NCI-H2171 treated with DMSO at 0.1 percent for 48 hours (cell line): ENCODE measurements at regions not wholly inside any gene's neighbourhood (a gene's known extent, or its start where the extent isn't known, plus 50 kb on each side); places are given as distances from the start of the nearest gene placed in this dataset.
"Not testable (repeated sequence)": the region's sequence is repeated elsewhere in the genome, so short reads cannot be mapped to it uniquely, and the experiment has no call there.

Experiments
- DNase-seq: peaks from one replicate; lab custom pipeline; 2025; lab: John Stamatoyannopoulos, UW

DNA sequence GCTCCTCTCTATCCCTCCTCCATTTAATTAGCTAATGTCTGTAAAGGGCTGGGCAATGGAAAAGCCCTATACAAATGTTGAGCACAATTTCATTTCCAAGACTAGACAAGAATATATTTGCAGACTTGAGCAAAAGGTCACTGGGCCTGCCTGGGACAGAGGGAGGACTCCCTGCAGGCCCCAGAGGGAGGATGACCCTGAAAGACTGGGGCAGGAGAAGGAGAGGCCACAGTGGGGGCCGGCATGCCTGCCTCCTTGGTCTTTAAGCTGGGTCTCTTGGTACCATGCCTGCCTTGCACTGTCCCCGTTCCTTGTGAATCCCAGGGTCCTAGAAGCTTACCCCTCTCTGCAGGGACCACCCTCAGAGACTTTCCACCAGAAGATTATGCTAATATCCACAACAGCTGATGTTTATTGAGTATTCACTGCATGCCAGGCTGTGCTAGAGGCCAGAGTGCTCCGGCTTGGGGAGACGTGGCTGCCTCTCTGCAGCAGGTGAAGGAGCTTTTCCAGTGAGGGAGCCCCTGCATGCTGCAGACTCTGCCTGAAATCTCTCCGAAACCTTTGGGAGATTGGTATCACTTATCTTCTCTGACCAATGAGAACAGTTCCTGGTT is 72.7 kb upstream of the HSPA9 start:
- DNase-seq: no peak

DNA sequence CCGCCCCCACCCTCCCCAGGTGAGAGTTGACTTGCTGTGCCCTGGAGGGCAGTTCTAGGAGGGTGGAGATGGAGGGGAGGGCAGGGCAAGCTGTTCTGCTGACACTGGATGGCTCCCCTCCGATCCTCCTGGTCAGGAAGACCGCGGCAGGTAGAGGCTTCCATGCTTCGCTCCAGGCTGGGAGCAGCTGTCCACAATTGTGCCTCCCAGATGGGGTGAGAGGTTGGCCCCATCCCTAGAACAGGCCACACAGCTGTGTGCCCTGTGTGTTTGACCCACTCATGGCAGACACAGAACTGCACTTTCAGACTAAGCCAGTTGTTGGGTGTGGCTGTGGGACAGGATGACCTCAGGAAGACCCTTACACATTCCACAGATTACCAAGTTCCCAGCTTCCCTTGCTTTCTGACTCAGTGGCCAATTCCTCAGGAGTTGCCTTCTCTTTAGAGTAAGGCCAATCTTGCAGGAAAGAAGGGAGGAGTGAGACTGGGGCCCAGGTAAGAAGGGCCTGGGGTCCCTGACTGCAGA is 72.1 kb upstream of the HSPA9 start:
- DNase-seq: no peak

DNA sequence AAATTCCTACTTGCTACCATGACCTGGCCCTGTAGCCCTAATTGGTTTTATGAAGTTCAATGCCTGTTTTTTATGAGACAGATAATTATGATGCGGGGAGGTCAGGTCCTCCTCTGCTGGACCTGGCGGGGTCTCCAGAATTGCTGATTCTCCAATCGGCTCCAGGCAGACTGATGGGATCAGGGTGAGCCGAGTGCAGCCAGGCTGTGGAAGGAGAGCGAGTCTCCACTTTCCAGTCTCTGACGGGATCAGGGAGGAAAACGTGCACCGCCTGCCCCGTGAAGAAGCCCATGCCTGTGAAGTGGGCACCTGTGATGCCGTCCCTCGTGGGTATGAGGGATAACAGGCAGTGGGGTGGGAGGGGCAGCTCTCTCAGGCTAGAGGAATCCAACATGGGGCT is 71.5 kb upstream of the HSPA9 start:
- no peak for DNase-seq

DNA sequence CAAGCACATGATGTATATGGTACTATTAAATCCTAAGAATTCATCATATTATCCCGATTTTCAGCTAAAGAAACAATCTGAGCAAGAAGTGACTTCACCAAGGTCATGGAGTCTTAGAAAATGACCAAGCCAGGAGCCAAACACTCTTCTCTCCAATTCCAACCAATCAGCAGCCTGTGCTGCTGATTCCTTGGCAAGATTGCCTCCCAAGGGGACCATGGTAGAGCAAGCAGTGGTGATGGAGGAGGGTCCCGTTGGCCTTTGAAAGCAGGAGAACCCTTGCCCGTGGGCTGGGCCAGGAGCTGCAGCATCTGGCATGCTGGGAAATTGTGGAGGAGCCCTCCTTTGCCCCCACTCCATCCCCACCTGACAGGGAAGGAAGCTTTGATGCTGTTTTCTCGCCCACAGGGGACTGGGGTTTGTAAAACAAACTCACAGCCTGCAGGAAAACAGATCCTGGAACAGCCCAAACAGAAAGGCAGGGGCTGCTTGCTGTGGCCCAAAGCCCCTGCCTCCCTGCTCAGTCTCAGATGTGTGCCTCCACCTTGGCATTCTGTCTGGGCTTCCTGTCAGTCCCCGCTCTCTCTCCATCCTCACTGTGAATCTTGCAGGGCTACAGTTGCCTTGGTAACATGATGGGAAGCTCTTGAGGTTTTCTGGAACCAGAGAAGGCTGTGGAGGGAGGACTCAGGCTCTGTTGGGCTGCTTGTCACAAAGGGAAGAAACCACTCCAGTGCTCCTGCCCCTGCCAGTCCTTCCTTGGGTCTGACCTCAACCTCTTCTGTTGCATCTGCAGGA is 70.8 kb upstream of the HSPA9 start:
- peak; percentile 60 for DNase-seq

DNA sequence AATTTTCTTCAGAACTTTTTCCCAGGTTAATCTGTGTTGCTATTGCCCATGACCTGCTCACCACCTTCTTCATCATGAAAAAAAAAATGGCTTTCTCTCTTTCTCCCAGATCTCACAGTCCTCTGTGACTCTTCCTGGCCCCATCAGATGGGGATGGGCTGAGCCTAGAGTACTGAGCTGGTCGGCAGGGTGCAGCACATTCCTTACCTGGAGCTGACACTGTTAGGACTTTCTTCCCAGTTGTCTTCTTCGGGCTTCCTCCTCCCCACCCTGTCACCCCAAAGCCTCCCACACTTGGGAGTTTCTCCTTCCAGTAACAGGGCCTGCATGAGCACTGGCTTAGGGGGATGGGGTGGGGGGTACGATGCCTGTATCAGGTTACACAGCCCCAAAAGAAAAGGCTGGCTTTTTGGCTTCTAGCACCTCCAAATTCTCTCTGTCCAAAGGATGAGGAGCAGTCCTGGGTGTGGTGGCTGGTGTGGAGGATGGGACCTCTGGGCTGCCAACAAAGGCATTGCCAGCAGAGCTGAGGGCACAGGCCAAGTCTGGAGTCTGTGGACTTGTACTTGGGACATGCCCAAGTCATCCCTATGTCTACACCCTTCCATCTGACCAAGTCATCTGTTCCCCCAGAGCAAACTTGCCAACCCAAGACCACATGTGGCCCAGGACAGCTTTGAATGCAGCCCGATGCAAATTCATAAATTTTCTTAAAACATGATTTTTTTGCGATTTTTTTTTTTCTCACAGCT is 68.0 kb upstream of the HSPA9 start:
- DNase-seq: no peak

DNA sequence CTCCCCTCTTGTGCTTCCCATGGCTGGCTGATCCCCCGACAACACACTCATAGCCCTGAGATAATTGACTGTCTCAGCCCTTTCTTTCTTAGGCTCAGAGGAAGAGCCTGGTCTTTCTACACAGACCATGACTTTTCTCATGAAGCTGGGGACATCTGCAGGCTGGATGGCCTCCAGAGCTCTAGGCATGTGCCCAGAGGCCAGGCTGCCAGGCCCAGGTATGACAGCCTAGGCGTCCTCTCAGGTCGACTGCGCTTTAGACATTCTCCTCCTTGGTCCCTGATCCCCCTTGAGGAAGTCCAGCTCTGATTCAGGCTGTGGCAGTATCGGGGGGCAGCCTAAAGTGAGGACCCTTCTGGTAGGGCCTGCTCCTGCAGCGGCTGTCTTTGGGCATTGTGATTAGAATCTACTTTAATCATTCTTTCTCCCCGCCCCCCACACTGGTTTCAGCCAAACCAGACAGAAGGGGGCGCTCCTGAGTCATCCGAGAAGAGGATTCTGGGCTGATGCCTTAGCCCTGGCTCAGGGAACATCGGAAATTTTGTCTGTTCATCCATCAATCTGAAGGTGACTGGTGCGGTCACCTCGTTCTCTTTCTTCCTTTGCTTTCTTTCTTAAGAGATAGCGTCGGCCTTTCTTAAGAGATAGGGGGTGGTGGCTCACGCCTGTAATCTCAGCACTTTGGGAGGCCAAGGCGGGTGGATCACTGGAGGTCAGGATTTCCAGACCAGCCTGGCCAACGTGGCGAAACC is 66.5 kb upstream of the HSPA9 start:
- no peak for DNase-seq

DNA sequence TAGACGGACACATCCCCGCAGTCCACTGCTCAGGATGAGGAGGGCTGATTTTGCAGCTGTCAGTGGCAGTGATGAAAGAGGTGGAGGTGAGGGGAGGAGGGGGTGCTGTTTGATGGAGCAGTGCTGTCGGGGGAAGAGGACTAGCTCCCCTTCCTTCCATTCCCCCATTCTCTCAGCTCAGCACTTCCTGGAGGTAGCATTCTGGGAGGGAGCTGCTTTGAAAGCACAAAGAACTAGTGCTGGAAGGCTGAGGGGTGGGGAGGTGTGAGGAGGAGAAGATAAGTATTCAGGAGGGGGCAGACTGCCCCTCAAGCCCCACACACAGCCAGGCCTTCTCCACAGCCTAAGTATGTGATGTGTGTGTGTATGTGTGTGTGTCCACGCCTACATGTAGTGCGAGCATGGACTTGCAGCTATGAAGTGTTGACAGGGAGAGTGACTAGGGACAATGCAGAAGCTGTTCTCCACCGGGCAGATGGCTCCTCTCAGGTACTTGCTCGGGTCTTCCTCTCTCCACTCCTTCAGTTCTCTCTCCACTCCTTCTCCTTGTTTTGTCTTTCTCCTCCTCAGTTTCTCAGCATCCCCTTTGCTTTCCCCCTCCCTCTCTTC is 65.5 kb upstream of the HSPA9 start:
- DNase-seq: no peak

DNA sequence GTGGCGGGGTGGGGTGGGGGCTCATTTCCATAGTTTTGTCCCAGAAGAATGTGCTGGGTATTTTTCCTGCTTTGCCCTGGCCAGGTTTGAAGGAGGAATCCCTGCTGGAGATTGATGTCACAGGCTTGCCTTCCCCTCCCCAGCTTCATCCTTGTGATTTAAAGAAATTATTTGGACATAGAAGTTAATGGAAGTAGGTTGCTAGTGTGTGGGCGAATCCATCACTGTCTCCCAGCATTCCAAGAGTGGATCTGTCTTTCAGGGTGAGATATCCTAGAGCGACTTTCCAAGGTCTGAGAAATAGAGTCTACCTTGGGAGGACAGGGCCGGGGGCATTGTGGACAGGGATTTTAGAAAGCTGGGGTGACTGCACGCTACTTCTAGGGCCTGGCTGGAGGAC is 64.9 kb upstream of the HSPA9 start:
- no peak for DNase-seq

DNA sequence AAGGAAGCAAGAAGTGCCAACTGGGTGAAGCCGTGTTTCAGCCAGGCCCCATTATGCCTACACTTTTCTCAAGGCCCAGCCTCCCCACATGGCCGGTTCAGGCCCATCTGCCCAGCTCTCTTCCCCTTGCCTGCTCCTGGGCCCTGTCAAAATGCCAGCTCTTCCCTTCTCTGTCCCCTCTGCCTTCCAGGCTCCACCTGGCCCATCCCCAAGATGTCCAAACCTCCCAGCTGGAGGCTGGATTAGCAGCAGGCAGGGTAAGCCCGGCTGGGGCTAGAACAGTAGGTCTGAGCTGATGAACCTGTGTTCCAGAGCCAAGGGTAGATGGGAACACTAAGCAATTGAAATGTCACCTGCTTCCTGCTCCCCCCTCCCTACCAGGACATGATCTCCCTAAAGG is 64.1 kb upstream of the HSPA9 start:
- peak; percentile 6 for DNase-seq

DNA sequence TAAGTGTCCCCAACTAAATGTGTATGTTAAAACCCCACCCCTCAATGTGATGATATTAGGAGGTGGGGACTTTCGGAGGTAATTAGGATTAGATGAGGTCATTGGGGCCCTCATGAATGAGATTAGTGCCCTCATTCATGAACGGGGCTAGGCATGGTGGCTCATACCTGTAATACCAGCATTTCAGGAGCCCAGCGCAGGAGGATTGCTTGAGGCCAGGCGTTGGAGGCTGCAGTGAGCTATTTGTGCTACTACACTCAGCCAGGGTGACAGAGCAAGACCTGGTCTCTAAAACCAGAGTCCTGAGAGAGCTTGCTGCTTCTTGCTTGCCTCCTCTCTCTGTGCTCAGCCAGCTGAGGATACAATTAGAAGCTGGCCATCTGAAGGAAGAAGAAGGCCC is 62.1 kb upstream of the HSPA9 start:
- no peak for DNase-seq

DNA sequence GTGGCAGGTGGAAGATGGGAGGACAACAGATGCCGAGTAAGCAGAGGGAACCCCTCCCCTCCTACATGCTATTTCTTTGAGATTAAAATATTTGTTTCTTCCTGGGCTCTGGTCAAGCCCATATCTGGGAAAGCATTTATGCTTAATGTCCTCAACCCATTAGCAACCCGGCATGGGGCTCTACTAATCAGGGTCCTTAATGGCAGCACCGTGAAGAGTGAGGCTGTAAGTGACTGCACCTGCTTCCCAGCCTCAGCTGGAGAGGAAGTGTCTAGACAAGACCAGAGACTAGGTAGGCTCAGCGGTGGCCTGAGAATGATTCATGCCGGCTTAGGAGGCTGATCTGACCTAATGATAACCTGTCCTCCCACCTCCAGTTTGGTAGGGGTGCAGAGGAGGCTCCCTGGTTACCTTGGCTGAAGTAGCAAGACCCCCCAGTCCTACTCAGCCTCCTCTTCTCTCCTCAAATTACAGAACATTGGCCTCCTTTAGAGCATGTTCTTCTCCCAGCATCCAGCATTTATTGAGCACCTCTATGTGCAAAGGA is 61.3 kb upstream of the HSPA9 start:
- no peak for DNase-seq

DNA sequence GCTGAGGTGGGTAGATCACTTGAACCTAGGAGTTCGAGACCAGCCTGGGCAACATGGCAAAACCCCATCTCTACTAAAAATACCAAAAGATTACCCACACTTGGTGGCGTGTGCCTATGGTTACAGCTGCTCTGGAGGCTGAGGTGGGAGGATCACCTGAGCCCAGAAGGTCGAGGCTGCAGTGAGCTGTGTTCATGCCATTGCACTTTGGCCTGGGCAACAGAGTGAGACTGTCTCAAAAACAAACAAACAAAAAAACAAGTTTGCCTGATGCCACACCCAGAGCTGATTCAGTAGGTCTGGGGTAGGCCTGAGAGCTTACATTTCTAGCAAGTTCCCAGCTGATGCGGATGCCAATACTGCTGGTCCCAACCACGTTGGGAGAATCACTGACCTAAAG is 60.5 kb upstream of the HSPA9 start:
- no peak for DNase-seq

DNA sequence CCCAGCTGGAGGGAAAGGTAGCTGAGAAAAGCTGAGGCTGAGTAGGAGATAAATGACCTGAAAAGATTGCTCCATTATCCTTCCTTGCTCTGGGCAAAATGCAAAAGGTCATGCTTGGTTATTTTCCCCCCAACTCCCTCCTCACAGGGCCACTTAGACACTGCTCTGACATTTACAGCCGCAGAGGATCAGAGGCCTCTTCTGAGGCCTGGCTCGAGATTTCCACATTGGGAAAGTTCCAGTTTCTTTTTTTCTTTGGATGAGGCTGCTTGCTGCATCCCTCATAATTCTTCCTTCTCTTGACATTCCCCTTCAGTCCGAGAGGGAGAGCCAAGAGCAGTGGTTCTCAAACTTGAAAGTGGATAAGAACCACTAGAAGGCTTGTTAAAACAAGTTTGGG is 60.1 kb upstream of the HSPA9 start:
- no peak for DNase-seq

DNA sequence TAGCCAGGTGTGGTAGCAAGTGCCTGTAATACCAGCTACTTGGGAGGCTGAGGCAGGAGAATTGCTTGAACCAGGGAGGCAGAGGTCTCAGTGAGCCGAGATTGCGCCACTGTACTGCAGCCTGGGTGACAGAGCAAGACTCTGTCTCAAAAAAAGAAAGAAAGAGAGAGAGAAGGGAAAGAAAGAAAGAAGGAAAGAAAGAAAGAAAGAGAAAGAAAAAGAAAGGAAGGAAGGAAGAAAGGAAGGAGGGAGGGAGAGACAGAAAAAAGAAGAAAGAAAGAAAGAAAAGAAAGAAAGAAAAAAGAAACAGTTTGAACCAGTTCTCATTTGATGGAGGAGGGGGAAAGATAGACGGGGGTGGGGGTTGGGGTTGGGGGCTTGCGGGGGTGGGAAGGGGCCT is 59.6 kb upstream of the HSPA9 start:
- DNase-seq: not testable (repeated sequence)

DNA sequence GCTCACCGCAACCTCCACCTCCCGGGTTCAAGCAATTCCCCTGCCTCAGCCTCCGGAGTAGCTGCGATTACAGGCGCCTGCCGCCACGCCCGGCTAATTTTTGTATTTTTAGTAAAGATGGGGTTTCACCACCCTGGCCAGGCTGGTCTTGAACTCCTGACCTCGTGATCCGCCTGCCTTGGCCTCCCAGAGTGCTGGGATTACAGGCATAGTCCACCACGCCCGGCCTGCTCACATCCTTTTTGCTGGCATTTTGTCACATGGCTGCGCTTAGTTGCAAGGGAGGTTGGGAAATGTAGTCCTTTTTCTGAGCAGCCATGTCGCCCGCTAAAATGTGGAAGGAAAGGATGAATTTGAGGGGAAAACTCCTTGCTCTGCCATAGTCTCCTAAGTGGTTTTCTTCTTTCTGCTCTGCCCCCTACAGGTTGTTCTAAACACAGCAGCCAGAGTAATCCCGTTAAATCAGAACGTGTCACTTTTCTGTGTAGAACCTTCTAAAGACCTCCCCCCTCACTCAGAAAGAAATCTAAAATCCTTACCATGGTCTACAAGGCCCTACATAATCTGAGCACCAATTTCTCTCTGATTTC is 57.8 kb upstream of the HSPA9 start:
- DNase-seq: no peak

DNA sequence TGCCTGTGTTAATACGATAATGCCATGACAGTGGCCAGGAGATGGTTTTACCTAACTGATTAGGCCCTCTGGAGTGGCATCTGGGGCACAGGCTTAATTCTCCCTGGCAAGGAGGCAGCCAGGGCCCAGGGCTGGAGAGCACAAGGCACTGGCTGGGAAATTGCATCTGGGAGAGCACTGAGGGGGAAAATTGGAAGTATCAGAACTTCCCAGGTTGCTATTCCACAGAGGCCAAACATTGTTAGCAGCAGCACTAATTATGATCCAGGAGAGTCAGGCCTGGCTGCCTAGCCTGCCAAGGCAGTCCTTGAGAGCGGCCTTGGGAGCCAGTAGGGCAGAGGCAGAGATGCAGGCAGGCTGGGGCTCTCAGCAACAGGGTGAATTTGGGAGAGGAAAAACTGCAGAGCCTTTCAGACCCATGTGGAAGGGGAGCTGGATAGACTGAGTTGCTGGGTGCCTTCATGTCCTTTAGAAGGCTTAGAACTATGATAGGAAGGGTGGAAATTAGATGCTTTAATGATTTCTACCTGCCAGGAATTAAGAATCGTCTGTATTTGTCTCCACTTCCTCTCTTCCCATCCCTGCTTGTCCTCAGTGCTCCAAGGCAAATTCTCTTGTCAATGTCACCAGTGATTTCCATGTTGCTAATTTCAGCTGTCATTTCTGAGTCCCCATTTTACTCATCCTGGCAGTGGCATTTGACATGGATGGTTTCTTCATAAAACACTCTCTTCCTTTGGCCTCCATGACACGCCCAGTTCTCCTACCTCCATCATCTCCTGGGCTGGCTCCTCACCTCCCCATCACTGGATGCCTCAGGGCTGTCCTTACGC is 56.1 kb upstream of the HSPA9 start:
- DNase-seq: peak; percentile 68

DNA sequence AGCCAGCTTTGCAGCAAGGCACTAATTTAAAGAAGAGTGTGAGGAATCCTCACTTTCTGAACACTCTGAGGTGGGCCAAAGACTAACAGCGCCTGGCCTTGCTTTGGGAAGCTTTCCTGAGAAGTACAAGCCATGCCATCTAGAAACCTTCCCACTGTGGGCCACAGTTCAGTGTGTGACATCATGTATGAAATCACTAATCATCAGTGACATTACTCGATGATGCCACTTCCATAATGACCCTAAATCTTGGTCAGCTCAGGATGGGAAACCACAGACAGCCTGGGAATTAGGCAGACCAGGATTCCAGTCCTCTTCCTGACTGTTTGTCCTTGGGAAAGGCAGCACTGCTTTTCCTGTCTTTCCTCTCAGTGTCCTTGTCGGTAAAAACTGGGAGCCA is 54.2 kb upstream of the HSPA9 start:
- no peak for DNase-seq

DNA sequence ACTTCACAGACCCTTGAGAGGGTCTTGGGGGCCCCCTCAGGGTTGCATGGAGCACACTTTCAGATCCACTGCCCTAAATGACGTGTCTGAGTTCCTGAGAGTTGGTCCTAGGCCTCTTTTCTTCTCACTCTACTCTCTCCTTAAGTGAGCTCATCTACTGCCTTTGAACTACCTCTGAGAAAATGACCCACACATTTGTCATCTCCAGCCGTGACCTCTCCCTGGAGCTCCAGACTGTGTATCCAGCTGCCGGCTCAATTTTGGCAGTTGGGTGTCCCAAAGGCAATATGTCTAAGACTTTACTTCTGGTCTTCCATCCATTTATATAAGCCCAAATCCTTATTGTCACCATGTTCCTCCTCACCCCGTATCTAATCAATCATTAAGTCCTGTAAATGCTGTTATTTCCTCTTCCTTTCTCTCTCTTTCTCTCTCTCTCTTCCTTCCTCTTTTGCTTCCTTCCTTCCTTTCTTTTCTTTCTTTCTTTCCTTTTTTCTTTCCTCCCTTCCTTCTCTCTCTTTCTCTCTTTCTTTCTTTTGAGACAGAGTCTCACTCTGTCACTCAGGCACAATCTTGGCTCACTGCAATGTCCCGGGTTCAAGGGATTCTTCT is 51.2 kb upstream of the HSPA9 start:
- DNase-seq: no peak

DNA sequence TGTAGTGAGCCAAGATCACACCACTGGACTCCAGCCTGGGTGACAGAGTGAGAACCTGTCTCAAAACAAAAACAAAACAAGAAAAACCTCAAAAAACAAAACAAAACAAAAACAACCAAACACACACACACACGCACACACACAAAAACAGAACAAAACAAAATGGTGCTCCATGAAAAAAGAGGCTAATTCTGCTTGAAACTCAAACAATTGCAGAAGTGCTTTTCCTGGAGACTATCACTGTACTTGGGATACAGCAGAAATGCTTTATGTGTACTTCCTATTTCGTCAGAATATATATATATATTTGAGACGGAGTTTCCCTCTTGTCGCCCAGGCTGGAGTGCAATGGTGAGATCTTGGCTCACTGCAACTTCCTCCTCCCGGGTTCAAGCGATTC is 49.9 kb upstream of the HSPA9 start:
- no peak for DNase-seq
